SH-SY5Y (cell line): ENCODE measurements at regions not wholly inside any gene's neighbourhood (a gene's known extent, or its start where the extent isn't known, plus 50 kb on each side); places are given as distances from the start of the nearest gene placed in this dataset.

ENCODE experiments used
- GATA2 ChIP-seq: IDR thresholded peaks from 2 replicates; pipeline ENCODE4 v1.6.1; 2011; ENCODE audit warnings: mild to moderate bottlenecking, low read depth, low read length
- GATA3 ChIP-seq: IDR thresholded peaks from 2 replicates; pipeline ENCODE4 v1.6.1; 2011; ENCODE audit warnings: low read depth, mild to moderate bottlenecking, low read length, moderate library complexity

- TF ChIP-seq GATA3 = no peak
- TF ChIP-seq GATA2 = no peak
Observed at GRCh38 chr1:188930382-188930781, 1547.3 kb downstream of the BRINP3 start.
